ENCODE measurements at regions not wholly inside any gene's neighbourhood (a gene's known extent, or its start where the extent isn't known, plus 50 kb on each side); places are given as distances from the start of the nearest gene placed in this dataset.

- dilution Hi-C loops (cut with HindIII; ENCODE audit: low sequenced_read_pairs, unreplicated experiment), result no loop called here
- no peak overlapping the region for H2AK9ac ChIP-seq (replicated peaks; ENCODE audit: low read depth, low read length, poor library complexity)
- no peak overlapping the region for H3K9ac ChIP-seq (ENCODE audit: low read depth, low read length)
- H3K36me3 ChIP-seq (ENCODE audit: control insufficient read depth, insufficient read depth, low read length), result no peaks in the 10 kb centered on the region
- no peak overlapping the region for H3K23ac ChIP-seq (ENCODE audit: low read depth, low read length)
- H2BK15ac ChIP-seq (ENCODE audit: low read depth, low read length), result no peak overlapping the region
- peaks cover 5% of the 10 kb centered on the region for H3K9me3 ChIP-seq (ENCODE audit: control insufficient read depth, insufficient read depth, low read length)
- H4K91ac ChIP-seq (ENCODE audit: insufficient read depth, low read depth, low read length), result no peak overlapping the region
- no peak overlapping the region for H3K27ac ChIP-seq (ENCODE audit: insufficient read depth, low read length)
- BruUV-seq (replicated peaks), result no TSS peak
- H3K4me2 ChIP-seq (ENCODE audit: low read depth, low read length), result no peak overlapping the region
- no peak overlapping the region for H2BK5ac ChIP-seq (ENCODE audit: low read depth, low read length, poor library complexity, severe bottlenecking)
- H4K8ac ChIP-seq (ENCODE audit: low read depth in 2 of 2, low read length in 2 of 2), result no peak overlapping the region
- H3K14ac ChIP-seq (replicated peaks; ENCODE audit: low read depth, low read length), result no peak overlapping the region
- H2BK120ac ChIP-seq (ENCODE audit: low read depth, low read length), result no peak overlapping the region
- H2AFZ ChIP-seq (replicated peaks; ENCODE audit: low read length, poor library complexity), result no peak overlapping the region
- H3K79me1 ChIP-seq (ENCODE audit: low read depth in 1 of 2, low read length in 2 of 2), result no peaks in the 10 kb centered on the region
- no peak overlapping the region for H2BK20ac ChIP-seq (ENCODE audit: low read depth, low read length)
- DNase-seq (no peak), ATAC-seq (ENCODE audit: low read depth) (no peak)
- H3K27me3 ChIP-seq (ENCODE audit: control insufficient read depth, insufficient read depth, low read length), result no peaks in the 10 kb centered on the region
- POLR2A ChIA-PET (ENCODE audit: unreplicated experiment), result no interaction called here
- in situ Hi-C loops (cut with MboI; ENCODE audit: low sequenced_read_pairs), result no loop called here
- H3K4ac ChIP-seq (ENCODE audit: low read depth, low read length), result no peak overlapping the region
- no peak overlapping the region for H2AK5ac ChIP-seq (ENCODE audit: low read depth, low read length)
- no peak overlapping the region for H3K56ac ChIP-seq (ENCODE audit: extremely low read depth, insufficient read depth, low read length)
- TF ChIP-seq ELK1 (IDR thresholded peaks at IDR 0.05; ENCODE audit: borderline replicate concordance, low read depth, low read length), result no peak
- no peak for TF ChIP-seq MXI1 (IDR thresholded peaks at IDR 0.05; ENCODE audit: borderline replicate concordance, low read depth, low read length)
- no peak for TF ChIP-seq RAD21 (IDR thresholded peaks at IDR 0.05; ENCODE audit: low read length)
- no peak for TF ChIP-seq FOS (IDR thresholded peaks at IDR 0.05; ENCODE audit: low read depth, low read length)
- no peak for TF ChIP-seq CTCF (conservative IDR thresholded peaks at IDR 0.05; ENCODE audit: low read depth, low read length)
- no peak for TF ChIP-seq SMC3 (IDR thresholded peaks at IDR 0.05; ENCODE audit: low read depth, low read length)
- TF ChIP-seq NFE2L2 (IDR thresholded peaks at IDR 0.05; ENCODE audit: low read depth, low read length), result no peak
- TF ChIP-seq BHLHE40 (IDR thresholded peaks at IDR 0.05; ENCODE audit: low read depth, low read length), result no peak
- no peak for TF ChIP-seq CEBPB (IDR thresholded peaks at IDR 0.05; ENCODE audit: low read depth, low read length)
- TF ChIP-seq RFX5 (IDR thresholded peaks at IDR 0.05; ENCODE audit: low read depth, low read length), result no peak
- no peak for TF ChIP-seq USF2 (IDR thresholded peaks at IDR 0.05; ENCODE audit: low read depth, low read length)
- no peak overlapping the region for H3K18ac ChIP-seq (ENCODE audit: low read depth, low read length)
- intact Hi-C loops (cut with micrococcal nuclease), result no loop called here
- H3K4me3 ChIP-seq (ENCODE audit: insufficient read depth, low read depth, low read length), result no peak overlapping the region
- H3K4me1 ChIP-seq (ENCODE audit: control insufficient read depth, insufficient read depth, low read length), result no peaks in the 10 kb centered on the region
- H4K20me1 ChIP-seq (ENCODE audit: insufficient read depth, low read length), result no peaks in the 10 kb centered on the region
- no peak overlapping the region for H4K5ac ChIP-seq (ENCODE audit: low read depth, low read length)
- CTCF ChIA-PET, result no interaction called here
- no peaks in the 10 kb centered on the region for H3K9me1 ChIP-seq (ENCODE audit: insufficient read depth, low read length)
Observed at GRCh38 chr14:28305938-28306337, 460.6 kb upstream of the FOXG1 start.

Data from IMR-90 (cell line).